NCI-H146 (cell line): ENCODE measurements at regions not wholly inside any gene's neighbourhood (a gene's known extent, or its start where the extent isn't known, plus 50 kb on each side); places are given as distances from the start of the nearest gene placed in this dataset.
"Not testable (repeated sequence)": the region's sequence is repeated elsewhere in the genome, so short reads cannot be mapped to it uniquely, and the experiment has no call there.

Experiments
- DNase-seq: peaks from one replicate; lab custom pipeline; 2025; lab: John Stamatoyannopoulos, UW

- not testable (repeated sequence) for DNase-seq
These were observed 182.5 kb upstream of the FAM20C start for GRCh38 chr7:9919-10318.

- DNase-seq = not testable (repeated sequence)
These were observed 159.6 kb upstream of the FAM20C start for GRCh38 chr7:32565-33280.

- DNase-seq = not testable (repeated sequence)
These were observed 157.2 kb upstream of the FAM20C start for GRCh38 chr7:35121-35541.

- DNase-seq = not testable (repeated sequence)
These were observed 155.8 kb upstream of the FAM20C start for GRCh38 chr7:36539-36938.

GRCh38 chr7:37656-38055 lies 154.7 kb upstream of the FAM20C start:
- not testable (repeated sequence) for DNase-seq

GRCh38 chr7:38444-38843 lies 153.9 kb upstream of the FAM20C start:
- not testable (repeated sequence) for DNase-seq

- DNase-seq = not testable (repeated sequence)
These were observed 152.2 kb upstream of the FAM20C start for GRCh38 chr7:39984-40740.

GRCh38 chr7:40799-41750 lies 151.3 kb upstream of the FAM20C start:
- DNase-seq = no peak

GRCh38 chr7:41917-42565 lies 150.3 kb upstream of the FAM20C start:
- no peak for DNase-seq

GRCh38 chr7:43791-44540 lies 148.4 kb upstream of the FAM20C start:
- no peak for DNase-seq

GRCh38 chr7:44541-44896 lies 147.9 kb upstream of the FAM20C start:
- no peak for DNase-seq

- no peak for DNase-seq
These were observed 147.0 kb upstream of the FAM20C start for GRCh38 chr7:45106-46090.

- DNase-seq = no peak
These were observed 146.1 kb upstream of the FAM20C start for GRCh38 chr7:46123-46829.

- DNase-seq = no peak
These were observed 145.6 kb upstream of the FAM20C start for GRCh38 chr7:46830-47140.

- DNase-seq = no peak
These were observed 140.8 kb upstream of the FAM20C start for GRCh38 chr7:51456-52068.

- no peak for DNase-seq
These were observed 140.3 kb upstream of the FAM20C start for GRCh38 chr7:52100-52499.

GRCh38 chr7:53531-53930 lies 138.8 kb upstream of the FAM20C start:
- no peak for DNase-seq

- no peak for DNase-seq
These were observed 137.8 kb upstream of the FAM20C start for GRCh38 chr7:54615-55014.

- DNase-seq = no peak
These were observed 136.6 kb upstream of the FAM20C start for GRCh38 chr7:55690-56248.
